ENCODE measurements at regions not wholly inside any gene's neighbourhood (a gene's known extent, or its start where the extent isn't known, plus 50 kb on each side); places are given as distances from the start of the nearest gene placed in this dataset.
"Not testable (repeated sequence)": the region's sequence is repeated elsewhere in the genome, so short reads cannot be mapped to it uniquely, and the experiment has no call there.

DNA sequence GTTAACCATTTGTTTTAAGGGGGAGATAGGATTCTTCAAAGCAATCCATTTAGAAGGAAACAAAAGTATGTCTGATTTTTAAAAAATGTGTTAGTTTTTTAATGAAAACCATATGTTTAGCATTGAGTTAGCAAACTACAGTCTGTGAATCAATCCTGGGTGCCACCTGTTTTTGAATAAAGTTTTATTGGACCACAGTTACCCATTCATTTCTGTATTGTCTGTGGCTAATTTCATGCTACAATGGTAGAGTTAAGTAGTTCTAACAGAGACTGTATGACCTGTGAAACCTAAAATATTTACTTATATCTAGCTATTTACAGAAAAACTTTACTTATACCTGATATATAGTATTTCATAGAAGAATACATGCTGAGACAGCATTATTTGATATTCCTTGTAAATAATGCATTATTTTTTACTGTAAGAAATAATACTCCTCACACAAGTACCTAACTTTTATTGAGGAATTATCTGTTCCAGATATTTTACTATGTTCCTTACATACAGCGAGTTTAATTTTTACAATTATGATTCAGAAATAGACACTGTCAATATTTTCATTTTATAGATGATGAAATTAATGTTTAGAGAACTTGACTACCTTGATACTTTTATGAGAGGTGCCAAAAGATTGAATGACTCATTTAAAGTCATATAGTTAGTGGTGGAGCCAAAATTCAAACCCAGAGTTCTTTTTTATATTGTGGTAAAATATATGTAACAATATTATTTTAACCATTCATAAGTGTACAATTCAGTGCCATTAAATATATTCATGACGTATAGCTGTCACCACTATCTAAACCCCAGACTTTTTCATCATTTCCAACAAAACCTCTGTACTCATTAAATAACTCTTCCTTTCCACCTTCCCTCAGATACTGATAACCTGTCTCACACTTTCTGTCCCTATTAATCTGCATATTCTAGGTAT is 122.0 kb downstream of the GLUD2 start:
- DNase-seq (ENCODE audit: low read depth in 2 of 3, low spot score in 2 of 3): no peak

DNA sequence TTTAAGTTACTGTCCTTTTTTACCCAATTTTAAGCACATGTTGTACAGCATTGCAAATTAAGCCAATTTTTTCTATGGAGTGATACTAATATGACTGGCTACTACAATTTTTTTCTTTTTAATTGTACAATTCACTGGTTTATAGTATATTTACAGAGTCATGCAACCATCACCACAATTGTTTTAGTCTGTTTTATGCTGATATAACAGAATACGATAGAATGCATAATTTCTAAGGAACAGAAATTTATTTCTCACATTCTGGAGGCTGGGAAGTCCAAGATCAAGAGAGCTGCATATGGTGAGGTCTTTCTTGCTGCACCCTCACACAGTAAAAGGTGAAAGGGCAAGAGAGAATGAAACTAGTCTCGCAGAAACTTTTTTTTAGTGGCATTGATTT is 125.3 kb downstream of the GLUD2 start:
- DNase-seq (ENCODE audit: low read depth in 2 of 3, low spot score in 2 of 3): no peak

DNA sequence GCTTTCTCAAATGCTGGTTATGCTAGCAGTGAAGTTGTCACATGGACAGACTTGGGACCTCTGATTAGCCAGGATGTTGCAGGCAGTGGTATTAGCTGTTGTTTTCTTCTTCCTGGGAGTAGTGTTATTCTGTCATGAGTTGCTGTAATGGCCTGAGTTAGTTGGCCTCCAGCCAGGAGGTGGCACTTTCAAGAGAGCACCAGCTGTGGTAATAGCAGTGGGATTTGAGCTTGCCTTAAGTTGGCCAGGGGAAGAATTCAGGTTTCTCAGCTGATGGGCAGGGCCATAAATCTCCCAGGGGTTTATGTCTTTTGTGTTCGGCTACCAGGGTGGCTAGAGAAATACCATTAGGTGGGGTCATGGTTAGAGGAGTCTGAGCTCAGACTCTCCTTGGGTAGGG is 132.6 kb downstream of the GLUD2 start:
- DNase-seq (ENCODE audit: low read depth in 2 of 3, low spot score in 2 of 3): no peak

DNA sequence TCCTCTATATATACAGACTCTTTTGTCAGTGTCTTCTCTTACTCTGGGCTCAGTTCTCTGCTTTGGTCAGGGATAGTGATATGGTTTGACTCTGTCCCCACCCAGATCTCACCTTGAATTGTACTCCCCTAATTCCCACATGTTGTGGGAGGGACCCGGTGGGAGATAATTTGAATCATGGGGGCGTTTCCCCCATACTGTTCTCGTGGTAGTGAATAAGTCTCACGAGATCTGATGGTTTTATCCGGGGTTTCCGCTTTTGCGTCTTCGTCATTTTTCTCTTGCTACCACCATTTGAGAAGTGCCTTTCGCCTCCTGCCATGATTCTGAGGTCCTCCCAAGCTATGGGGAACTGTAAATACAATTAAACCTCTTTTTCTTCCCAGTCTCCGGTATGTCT is 144.4 kb downstream of the GLUD2 start:
- DNase-seq (ENCODE audit: low read depth in 2 of 3, low spot score in 2 of 3): no peak

DNA sequence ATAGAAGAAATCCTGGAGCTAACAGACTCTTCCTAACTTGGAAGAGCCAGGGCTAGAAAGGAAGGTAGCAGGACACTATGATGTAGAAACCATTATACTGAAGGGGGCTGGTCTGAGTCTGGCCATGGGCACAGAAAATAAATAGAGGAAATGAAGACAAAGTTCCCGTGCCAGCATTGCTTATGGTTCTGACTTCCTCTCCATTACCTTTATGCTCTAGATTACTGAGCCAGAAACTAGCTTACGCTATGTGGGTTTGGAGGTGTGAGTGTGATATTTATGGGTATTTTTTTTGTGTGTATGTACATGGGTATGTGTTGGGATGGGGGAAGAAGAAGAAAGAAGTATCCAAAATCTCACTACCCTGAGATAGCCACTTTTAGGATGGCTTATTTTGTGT is 148.3 kb downstream of the GLUD2 start:
- no peak for DNase-seq (ENCODE audit: low read depth in 2 of 3, low spot score in 2 of 3)

DNA sequence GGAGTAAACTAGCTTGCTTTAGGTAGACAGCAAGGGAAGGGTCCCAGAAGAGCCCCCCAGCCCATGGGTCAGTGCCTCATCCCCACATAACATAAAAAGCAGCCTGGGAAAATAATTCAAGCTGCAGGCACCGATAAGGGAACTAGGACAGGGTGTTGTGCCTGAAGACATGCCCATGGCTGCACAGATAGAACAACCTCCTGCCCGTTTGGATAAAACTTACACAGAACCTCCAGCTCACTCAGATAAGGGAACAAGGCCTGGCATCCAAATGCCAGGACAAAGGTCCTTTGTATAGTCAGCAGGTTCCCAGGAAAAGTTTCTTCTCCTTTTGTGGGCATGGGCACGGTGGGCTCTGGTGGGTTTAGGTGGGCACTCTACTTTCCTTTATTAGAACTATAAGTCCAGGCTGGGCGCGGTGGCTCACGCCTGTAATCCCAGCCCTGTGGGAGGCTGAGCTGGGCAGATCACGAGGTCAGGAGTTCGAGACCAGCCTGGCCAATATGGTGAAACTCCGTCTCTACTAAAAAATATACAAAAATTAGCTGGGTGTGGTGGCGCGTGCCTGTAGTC is 149.5 kb downstream of the GLUD2 start:
- not testable (repeated sequence) for DNase-seq (ENCODE audit: low read depth in 2 of 3, low spot score in 2 of 3)

DNA sequence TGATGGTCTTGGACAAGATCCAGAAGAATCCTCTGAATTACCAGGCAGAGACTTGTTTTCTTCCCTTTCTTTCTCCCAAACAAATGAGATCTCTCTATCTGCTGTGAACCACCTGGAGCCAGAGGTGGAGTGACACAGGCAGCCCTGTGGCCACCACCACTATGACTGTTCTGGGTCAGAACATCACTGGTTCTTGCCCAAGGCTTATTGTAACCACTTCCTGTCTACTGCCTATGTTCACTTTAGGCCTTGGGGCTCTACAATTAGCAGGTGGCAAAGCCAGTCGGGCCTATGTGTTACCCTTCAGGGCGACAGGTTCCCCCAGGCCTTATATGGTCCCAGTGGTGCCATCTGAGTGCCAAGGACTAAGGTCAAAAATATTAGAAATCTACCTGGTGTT is 161.2 kb downstream of the GLUD2 start:
- no peak for DNase-seq (ENCODE audit: low read depth in 2 of 3, low spot score in 2 of 3)

DNA sequence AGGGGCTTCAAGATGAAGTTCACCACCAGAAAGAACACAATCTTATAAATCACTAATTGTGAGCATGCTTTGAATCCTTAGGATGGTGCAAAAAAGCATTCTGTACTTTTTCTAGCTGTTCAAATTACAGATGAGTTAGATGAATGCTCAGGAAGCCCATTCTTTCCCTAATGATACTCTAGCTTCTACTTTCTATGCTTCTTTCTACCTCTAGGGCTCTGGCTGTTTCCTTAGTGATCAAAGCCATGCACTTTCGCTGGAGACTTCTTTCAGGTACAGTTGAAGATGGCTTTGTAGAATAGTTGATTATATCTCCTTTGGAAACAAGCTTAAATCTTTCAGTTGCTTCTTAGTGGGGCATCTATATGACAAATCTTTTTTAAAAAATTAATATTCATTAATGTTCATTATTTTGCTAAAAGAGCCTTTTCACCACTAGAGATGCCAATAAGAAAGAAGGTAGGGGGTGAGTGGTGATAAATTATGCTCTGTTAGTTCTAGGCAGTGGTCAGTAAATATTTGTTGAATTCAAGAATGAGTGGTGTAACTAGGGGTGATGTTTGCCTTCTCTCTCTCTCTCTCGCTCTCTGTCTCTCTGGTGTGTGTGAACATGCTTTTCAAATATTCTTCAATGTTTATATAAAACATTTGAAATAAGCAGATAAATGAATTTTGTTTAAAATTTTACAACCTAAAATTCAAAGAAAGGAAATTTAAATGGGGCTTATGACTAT is 169.4 kb downstream of the GLUD2 start:
- no peak for DNase-seq (ENCODE audit: low read depth in 2 of 3, low spot score in 2 of 3)

DNA sequence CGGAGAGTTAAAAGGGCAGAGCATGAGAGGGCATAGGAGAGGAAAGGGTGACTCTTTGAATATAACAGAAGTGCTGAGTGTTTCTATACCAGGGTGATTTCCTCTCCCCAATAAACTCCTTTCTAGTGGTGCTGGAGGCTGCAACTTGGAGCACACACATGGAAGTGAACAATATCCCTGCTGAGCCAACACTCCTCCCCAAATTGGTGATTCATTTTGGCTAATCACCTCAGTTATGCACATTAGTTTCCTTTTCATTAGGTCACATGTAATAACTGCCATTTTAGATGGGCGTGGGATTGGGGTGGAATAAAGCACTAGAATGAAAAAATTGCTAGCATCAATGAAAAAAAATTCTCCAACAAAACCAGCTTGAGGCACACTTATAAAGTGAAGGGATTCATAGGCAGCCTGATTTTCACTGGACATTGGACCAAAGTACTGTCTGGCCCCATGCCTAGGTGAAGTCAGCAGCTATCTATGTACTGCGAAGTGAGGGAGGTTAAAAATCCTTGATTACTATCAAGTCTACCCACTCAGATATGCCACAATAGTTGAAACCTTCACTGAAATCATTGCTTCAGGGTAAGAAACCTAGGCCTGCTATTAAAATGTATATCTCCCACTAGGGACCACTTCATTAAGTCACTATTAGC is 174.0 kb downstream of the GLUD2 start:
- DNase-seq (ENCODE audit: low read depth in 2 of 3, low spot score in 2 of 3): no peak

DNA sequence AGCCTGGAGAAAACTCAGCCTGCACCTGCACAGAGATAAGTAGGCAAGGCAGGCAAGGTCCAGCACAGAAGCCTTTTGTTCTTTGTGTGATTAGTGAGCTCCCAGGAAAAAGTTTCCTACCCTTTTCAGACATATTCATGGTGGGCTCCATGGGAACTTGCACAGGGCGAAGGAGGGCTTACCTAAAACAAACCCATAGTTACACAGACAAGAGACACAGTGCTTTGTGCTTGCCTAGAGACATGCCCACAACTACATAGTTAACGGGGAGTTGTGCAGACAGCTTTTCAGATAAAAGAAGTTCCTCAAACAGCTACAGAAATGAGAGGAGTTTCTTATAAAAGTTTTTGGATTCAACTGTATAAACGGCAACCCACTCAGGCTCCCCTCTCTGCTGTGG is 180.5 kb downstream of the GLUD2 start:
- DNase-seq (ENCODE audit: low read depth in 2 of 3, low spot score in 2 of 3): no peak

DNA sequence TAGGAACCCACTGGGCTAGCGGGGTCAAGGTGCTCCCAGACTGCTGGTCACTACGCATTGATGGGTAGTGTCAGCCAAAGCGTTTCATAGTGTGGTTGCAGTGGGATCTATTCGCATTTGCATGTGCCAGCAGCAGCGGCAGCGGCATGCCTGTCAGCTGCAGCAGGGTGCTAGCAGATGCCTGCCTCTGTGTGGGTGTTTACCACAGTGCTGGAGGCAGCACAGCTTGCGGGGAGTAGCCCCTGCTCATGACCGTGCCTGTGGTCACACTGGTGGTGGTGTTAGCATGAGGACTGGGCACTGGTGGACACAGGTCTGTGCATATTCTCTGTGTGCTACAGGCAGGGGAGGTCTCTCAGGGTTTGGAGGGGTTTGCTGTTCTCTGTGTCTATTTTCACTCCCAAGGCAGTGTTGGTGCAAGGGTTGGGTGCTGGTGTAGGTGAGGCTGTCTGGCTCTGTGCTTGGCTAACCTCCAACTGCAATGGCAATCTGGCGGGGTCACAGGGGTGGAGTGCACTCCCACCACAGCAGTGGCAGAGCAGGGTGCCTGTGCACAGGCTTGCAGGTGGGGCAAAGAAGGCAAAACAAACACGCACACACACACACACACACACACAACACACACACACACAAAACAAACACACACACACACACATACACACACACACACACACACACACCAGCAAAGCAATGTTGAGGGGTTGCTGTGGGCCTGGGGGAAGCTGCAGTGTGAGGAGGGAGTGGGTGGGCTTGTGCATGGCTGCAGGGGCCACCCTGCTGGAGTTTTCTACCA is 184.4 kb downstream of the GLUD2 start:
- DNase-seq (ENCODE audit: low read depth in 2 of 3, low spot score in 2 of 3): no peak

DNA sequence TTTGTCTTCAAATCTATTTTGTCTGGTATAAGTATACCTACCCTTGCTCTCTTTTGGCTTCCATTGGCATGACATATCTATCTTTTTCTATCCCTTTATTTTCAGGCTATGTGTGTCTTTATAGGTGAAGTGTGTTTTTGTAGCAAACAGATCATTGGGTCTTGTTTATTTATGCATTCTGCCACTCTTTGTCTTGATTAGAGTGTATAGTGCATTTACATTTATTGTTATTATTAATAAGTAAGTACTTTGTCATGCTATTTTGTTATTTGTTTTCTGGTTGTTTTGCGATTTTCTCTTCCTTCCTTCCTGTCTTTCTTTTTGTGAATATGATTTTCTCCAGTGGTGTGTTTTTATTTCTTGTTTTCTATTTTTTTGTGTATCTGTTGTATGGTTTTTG is 188.6 kb downstream of the GLUD2 start:
- DNase-seq (ENCODE audit: low read depth in 2 of 3, low spot score in 2 of 3): no peak

DNA sequence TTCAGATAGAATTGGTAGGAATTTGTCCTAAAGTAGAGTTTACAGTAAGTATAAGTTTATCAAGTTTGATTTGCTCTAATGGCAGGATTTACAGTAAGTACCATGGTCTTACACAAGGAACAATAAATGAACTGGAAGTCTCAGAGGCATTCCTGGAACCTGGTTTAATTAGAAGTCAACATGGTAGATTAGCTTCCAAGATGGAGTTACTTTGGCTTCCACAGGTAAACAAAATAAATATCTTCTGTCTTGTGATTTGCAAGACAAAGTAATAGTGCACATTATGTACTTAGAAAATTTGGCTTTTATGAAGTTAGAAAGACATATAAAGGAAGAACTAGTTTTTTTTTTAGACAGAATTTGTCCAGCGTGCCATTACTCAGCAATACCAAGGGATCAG is 190.7 kb downstream of the GLUD2 start:
- no peak for DNase-seq (ENCODE audit: low read depth in 2 of 3, low spot score in 2 of 3)

DNA sequence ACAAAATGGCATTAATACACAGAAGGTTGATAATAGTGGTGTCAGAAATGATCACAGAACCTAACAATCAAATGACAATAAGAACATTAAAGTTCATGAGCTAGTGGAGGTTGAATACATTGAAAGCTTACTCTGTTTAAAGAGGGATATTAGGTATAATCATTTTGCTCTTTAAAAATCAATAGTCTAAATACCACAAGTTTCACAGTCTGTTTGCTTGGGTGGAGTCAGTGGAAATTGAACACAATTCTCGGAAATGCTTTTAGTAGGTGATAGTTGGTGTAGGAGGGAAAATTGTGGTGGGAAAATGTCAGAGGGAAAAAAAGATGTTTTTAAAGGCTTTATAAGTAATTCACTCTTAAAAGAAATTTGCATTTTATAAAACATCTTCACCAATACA is 197.1 kb downstream of the GLUD2 start:
- DNase-seq (ENCODE audit: low read depth in 2 of 3, low spot score in 2 of 3): no peak

DNA sequence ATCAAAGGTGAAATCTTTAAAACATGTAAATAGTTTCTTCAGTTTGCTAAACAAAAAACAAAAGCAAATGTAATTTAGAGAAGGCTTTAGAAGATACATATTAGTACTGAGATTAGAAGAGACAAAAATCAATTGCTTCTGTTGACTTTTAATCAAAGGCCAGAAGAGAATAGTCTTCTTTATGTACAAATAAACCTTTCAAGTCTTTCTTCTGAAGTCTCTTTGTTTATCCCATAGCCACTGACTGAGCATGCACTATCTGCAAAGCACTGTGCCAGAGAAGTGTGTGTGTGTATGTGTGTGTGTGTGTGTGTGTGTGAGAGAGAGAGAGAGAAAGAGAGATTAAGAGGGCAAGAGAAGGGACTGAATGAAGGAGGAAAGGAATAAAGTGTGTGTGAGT is 198.4 kb downstream of the GLUD2 start:
- DNase-seq (ENCODE audit: low read depth in 2 of 3, low spot score in 2 of 3): no peak

DNA sequence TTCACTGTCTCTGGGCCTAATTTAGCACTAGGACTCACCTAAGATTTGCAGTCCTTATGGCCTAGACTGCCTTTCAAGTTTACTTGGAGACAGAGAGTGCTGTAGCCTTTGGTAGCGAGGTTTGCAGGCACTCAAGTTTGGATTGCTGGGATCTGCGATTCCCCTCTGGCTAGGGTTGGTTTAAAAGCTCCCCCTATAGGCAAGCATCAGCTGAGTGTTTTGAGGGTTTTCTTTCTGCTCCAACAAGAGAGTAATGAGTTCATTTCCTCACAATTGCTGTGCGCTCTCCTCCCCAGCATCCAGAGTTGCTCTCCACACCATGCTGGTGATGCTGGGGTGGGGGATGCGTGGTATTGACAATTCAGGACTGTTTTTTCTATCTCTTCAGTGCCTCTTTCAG is 206.9 kb downstream of the GLUD2 start:
- DNase-seq (ENCODE audit: low read depth in 2 of 3, low spot score in 2 of 3): no peak

DNA sequence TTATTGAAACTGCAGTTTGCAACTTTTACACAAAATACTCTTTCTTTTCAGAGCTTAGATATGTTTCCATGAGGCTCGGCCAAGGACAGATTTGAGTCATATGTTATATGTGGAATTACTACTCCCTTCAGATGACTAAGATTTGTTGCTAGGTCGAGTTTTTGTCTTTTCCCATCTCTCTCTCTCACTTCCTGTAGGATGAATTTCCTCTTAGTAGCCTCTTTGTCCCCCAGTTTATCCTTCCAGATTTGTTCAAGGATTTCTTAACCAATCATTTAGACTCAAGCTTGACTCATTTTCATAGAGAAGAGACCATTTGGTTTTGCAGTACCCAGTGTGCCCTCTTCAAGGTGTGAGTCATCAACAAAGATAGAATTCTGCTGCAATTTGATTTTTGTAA is 209.2 kb downstream of the GLUD2 start:
- no peak for DNase-seq (ENCODE audit: low read depth in 2 of 3, low spot score in 2 of 3)

DNA sequence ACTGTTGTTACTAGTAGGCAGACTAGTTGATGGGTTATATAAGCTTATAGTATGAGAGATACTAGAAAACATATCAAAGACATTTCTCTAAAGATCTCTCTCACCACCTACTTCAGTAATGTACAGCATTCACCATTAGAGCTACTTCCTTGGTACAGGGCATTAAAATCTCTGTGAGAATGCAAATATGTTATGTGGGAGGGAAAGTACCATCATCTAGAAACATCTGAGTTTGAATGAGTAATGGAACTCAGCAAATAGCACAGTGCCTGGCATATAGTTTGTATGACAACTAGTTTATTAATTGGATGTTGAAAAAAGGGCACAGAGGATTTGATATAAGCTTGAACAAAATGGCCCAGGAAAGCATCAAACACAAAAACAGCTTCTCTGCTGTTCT is 211.1 kb downstream of the GLUD2 start:
- no peak for DNase-seq (ENCODE audit: low read depth in 2 of 3, low spot score in 2 of 3)

DNA sequence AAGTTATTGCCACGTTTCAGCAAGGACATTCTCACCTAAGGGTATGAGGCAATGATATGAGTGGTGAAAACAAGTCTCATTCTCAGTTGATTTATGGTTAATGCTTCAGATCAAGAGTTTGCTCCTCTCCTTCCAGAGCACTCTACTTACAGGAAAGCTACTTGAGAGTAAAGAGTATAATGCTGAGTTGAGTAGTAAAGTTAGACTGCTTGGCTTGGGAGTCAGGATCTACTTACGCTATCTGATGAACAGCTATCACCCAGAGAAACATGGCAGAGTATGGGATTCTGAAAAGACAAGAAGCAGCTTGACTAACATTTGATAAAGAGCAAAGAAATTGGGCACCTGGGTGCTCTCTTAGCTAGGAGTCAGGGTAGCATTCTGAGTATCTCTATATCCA is 211.8 kb downstream of the GLUD2 start:
- no peak for DNase-seq (ENCODE audit: low read depth in 2 of 3, low spot score in 2 of 3)

DNA sequence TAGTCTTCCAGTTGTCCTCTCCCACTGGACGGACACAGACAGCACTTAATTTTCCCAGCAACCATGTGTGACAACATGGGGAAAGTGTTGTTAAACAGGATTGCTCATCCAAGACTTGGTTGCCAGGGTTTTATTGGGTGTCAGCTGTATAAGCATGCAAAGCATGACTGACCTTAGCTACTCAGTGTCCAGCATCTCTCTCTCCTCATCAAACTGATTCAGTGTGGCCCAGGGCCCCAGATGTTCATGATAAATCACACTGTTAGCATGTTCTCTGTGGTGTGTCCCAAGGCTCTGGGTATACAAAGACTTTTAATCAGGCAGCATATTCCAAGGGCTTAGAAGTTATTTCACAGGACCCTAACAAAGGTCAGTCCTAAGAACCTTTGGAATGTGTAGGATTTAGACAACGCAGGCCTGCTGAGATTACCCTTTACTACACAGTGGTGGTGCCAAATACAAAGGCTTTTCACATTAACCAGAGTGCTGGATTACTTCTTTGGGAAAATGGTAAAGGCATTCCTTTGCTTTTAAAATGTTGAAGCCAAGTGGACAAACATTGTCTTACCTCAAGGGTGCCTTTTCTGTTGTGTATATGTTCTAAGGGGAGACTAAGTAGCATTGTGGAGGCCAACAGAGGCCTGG is 213.3 kb downstream of the GLUD2 start:
- DNase-seq (ENCODE audit: low read depth in 2 of 3, low spot score in 2 of 3): no peak

Measured in hematopoietic multipotent progenitor cell (in vitro differentiated cells).